NCI-H146 treated with DMSO at 0.1 percent for 48 hours (cell line): ENCODE measurements at regions not wholly inside any gene's neighbourhood (a gene's known extent, or its start where the extent isn't known, plus 50 kb on each side); places are given as distances from the start of the nearest gene placed in this dataset.

Experiments
- DNase-seq: peaks from one replicate; lab custom pipeline; 2025; ENCODE audit not compliant: unreplicated experiment; lab: John Stamatoyannopoulos, UW

DNA sequence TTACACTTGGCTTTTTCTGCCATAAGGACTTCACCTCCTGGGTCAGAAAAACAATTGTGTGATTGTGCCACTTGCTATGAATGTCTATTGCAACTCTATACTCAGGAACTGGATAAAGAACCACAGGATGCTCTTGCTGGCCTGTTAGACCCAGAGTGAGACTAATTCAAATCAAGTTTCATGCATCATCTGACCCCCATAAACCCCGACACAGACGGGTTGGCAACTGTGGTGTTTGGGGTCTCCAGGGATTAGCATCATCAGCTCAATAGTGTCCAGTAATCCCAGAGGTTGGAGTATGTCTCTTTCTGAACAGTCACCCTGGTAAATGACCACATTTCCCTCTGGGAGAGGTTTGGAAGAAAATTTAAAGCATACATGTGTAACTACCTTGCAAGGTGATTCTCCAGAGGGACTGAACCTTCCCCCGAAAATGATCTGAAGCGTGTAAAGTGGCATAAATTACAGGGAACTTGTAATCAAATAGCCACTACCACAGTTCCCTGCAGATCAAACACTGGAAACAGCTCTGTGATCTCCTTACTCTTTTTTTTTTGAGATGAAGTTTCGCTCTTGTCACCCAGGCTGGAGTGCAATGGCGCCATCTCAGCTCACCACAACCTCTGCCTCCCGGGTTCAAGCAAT is 1097.6 kb downstream of the TBC1D22A start:
- DNase-seq, result no peak

DNA sequence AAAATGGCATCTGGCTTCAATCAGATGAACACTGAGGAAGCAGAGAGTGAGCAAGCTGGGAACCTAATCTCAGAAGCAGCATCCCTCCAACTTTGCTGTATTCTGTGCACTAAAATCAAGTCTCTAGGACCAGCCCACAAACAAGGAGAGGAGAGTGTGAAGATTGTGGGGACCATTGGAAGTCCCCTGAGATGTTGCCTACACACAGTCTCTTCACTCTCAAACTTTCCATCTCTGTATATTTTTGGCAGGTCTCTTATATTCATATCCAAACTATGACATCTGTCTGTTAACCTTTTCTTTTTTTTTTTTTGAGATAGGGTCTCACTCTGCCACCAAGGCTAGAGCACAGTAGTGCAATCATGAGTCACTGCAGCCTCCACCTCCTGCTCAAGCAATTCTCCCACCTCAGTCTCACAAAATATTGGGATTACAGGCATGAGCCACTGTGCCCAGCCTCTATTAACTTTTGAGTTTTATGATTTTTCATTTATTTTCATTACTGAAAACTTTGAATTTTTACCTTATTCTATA is 1096.4 kb downstream of the TBC1D22A start:
- DNase-seq, result no peak

DNA sequence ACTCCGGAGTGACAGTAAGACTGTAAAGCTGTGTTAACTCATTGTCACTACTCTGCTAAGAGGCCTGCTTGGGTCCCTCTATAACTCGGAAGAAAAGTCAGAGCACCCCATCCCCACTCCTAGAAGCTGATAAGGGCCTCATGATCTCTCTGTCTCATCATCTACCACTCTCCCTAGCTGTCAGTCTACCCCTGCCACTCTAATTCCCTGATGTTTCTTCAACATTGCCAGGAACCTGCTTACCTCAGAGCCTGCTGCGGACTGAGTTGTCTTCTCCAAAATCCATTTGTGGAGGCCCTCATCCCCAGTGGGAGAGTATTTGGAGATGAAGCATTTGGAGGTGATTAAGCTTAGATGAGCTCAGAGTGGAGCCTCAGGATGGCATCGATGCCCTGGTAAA is 1092.2 kb downstream of the TBC1D22A start:
- no peak for DNase-seq

DNA sequence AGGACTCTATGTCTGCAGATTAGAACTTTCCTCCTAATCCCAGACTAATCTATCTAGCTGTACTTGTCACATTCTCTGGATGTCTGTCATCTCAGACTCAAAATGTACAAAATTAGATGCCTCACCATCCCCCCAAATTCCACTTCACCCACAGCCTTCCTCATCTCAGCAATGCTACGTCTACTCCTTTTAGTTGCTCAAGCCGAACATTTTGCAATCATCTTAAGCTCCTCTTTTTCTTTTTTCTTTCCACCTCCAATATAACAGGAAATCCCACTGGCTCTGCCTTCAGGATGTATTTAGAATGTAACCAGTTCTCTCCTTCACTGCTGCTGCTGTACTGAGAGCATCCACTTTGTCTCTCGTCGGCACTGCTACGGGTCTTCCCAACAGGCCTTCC is 1091.8 kb downstream of the TBC1D22A start:
- DNase-seq, result no peak

DNA sequence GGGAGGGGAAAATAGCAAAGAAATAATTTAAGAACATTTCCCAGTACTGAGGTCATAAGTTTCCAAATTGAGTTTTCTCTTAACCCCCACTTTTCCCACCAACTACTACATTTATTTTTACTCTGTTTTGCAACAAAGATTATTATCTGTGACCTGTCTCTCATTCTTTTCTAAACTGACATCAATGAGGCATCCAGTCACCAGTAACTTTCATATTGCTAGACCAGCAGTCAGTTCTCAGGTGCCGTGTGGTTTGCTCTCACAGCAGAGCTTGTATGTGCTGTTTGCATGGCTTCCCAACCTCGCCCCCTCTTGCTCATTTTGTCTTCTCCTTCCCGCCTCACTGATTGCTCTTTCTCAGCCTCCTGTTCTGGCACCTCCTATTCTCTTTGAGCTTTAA is 1091.3 kb downstream of the TBC1D22A start:
- no peak for DNase-seq

DNA sequence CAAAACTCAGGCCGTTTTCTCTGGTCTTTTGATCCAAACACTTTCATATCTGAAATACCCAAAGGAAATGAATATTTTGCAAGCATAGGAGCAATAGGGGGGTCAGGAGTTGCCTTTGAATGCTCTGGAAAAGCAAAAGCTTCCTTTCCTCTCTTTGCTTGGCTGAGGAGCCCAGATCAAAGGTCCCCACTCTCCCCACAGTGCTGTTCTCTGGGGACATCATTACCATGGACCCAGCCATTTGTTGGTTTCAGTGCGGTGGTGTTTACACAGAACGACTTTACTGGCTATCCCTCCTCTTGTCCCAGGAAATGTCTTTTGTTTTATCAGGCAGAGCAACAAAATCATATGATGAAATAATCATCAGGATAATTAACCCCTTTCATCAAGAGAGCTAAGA is 1089.1 kb downstream of the TBC1D22A start:
- DNase-seq, result no peak

DNA sequence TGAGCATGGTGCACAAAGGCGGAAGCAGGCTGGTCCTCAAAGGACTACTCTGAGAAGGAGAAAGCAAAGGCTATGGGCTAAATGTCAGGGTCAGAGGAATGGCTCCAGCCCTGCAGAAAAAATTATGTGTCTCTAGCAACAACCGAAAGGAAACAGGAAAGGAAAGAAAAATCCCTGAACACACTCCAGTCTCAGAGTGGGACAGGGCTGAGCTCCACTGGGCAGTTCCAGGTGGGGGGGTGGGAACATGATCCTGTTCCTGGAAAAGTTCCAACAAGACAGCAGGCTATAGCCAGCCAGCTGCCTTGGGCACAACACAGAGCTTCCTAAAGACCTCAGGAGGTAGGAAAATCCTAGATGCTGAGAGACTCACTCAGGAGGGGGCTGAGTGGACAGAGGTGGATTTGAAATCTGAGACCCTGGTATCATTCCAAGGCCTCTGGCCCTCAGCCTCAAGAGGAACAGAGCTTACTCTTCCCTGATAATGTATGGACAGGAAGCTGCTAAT is 1088.2 kb downstream of the TBC1D22A start:
- DNase-seq, result peak; percentile 51

DNA sequence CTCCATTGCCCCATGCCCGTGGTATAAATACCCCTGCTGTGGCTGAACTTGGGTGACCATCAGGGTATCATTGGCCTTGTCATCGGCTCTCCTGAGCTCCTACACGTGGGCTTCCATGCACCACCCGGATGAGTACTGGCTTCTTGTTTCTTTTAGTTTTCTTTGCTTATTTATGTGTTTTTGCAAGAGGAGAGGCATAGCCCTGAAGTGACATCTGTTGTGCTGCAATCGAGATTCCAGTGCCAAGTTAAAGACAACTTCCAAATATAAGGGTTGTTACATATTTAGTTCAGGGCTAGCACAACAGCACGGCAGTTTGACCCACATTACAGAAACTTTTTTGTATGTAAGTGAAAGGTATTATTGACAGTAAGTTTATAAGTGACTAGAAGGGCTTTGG is 1087.1 kb downstream of the TBC1D22A start:
- no peak for DNase-seq

DNA sequence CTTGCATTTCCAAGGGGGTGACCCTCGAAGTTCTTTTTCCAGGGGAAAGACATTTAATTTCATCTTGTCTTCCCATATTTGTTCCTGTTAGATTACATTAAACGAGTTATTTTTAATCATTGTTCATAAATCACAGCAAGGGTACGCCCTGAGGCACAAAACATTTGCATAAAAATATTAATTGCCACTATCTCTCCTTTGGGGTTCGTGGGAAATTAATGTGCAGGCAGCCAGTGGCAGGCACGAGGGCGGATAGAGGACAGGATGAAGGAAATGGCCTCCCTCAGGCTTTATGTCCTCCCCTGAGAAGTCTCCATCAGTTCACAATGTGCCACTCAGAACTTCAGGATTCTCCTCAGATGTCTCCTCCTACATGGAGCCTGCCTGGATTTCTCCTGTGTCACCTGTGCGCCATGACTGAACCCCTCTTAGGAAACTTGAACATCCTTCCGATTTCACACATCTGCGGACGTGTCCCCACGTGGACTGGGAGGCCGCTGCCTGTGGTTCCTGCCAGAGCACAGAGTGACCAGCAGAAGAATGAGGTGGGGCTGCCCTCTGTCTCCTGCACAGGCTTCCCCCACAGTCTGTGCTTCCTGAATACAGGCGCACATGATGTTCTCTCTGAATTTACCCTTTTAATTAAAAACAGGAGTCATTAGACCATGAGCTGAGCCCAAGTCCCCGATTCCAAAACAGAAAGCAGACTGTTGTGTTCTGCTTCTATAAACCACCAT is 1085.9 kb downstream of the TBC1D22A start:
- no peak for DNase-seq

DNA sequence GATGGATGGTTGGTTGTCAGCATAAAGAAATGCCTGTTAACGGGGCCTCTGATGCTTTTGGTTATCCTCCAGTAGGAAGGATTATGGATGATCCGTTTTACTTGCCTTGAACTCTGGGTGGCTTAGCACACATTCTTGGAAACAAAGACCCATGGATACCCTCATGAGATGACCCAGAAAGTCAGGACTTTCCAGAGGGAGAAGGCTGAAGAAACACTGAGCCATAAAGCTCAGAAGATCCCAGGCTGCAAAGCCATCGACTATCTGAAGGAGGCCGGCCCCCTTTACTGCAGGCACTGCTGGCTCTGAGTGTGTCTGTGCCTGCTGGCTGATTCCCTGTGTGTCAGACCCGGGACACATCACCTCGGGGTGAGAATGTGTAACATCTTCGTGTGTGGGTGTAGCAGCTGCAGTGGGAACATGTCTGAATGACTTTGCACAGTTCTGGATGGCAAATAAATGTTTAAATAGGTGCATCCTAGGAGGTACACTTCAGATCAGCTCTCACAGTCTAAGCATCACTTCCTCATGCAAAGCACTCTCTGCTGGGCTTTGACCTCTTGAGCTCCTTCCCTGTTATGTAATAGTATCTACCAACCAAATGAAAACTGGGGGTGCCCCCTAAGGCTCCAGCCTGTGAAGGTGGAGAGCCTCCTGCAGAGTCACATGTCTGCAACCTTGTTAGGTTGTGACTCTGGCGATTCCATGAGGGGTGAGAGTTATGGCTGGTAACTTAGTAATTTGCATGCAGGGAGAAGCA is 1084.9 kb downstream of the TBC1D22A start:
- DNase-seq, result no peak

DNA sequence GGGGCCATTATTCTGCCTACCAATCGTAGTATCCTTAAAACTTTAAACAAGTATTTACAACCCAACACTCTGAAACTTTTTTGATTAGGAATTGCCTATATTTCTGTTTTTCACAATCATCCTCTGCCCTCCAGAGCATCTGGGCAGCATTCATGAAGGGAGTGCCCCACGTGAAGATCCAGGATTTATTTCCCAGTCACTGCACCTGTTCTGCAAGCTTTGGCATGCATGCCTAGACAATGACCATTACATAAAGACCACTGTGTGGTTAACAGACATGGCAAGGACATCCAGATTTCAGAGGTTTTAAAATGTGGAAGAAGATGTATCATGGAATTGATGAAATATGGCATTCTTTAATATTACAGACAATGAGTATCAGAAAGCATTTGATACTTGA is 1083.8 kb downstream of the TBC1D22A start:
- DNase-seq, result no peak

DNA sequence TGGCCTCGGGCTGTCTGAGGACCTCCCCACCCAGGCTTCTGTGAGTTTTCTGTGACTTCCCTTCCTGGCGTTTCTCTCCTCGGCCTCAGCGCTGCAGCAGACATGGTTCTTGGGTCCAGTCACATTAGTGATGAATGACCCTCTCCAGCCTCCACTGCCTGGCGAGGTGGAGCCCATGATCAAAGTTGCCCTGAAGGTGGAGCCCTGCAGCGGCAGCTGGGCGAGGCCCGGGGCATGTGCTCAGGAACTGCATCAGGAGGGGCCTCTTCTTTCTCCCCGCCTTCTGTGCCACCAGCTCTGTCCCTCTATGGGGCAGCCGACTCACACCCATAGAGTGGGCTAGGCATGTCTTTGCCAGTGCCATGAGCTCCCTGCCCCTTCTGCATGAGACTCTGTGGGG is 1079.7 kb downstream of the TBC1D22A start:
- no peak for DNase-seq

DNA sequence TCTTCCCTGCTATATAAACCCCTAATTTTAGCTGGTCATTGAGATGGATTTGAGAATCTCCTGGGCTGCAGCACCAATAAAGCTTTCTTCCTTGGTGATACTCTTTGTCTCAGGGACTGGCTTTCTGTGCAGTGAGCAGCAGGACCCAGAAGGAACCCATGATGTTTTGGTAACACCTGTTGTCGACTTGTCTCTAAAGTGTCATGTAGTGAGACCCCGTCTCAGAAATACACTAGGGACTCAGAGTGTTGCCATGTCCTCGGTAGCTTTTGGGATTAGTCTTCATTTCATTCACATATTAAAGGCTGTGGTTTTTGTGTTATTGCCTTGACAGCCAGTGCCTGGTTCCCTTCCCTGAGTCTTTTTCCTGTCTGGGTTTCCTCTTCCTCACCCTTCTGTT is 1078.7 kb downstream of the TBC1D22A start:
- no peak for DNase-seq

DNA sequence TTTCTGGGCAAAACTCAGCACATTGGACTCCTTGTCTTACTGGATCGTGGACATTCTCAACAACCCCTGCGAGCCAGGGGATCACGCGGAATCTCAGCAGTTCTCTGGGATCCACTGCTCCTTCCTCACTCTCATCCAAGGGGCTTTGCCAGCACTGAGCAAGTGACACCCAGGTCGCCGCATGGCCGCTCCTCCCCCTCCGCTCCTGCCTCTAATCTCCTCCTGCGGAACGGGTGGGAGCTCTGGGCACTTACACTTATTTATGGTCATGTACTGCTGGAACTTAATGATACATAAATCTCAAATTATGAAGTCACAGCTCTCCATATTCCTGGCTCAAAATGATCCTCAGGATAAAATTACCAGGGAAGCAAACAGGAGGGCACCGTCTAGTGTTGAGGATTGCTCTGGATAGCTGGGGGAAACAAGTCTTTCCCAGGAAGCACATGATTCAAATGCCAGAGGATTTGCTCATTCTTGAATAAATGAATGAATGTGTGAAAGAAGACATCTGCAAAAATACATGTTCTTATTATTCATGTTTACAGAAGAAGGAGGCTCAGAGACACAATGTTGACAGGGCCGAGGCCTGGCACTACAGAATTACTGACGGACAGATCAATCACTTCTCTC is 1077.3 kb downstream of the TBC1D22A start:
- DNase-seq, result no peak

DNA sequence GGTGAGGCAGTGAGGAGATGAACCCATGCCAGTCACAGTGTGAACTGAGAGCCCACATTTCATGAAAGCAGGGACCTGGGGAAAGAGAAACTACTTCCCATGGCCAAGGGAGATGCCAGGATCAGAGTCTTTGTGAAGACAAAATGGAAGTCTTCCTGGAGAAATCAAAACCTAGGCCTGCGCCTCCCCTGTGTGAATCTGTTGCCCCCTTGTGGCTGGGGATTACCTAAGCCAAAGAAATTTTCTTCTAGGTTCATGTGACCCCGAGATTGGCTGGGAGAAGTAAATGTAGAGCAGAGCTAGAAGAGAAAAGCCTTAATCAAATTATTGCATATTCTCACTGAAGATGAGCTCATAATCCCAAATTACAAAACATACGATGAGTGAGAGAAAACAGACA is 1075.3 kb downstream of the TBC1D22A start:
- DNase-seq, result no peak

DNA sequence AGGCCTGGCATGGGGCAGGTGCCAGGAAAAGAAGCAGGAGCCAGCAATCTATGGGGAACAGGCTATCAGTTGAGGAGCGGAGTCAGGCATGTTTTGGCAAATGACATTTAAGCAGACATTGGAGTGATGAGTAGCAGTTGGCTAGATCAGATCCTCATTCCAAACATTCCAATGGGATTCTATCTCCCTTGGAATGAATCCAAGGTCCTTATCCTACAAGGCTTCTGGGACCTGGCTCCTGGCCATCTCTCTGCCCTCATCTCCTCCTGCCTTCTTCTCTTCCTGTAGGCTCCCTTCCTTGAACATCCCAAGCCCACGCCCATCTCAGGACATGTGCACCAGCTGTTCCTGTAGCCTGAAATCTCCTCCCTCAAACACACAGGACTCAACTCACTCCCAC is 1074.5 kb downstream of the TBC1D22A start:
- no peak for DNase-seq

DNA sequence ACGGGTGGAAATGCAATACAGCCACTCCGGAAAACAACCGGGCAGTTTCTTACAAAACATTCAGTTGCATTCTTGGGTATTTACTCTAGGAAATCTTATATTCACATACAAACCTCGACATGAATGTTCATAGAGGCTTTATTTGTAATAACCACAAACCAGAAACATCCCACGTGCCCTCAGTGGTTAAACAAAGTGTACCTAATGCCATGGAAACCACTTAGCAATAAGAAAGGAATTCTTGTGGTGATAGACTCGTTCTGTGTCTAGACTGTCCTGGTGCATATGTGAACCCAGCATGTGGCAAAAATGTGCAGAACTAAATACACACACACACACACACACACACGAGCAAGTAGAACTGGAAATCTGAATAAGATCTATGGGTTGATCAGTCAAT is 1073.3 kb downstream of the TBC1D22A start:
- no peak for DNase-seq

DNA sequence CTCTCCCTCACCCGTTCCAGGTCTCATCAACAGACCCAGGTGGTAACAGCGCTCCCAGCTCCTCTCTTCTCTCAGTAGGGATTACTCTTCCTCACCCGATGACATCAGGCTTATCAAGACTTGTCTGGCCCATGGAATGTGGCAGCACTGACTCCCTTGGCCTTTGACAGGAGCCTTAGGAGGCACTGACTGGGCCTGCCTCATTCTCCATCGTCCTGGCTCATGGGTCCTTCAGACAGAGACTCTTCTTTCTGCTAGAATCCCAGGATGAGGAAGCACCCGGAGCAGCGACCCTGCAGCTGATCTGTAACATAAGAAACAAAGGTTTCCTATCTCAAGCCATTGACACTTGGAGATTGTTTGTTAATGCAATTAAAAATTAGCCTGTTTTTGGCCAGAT is 1063.6 kb downstream of the TBC1D22A start:
- no peak for DNase-seq

DNA sequence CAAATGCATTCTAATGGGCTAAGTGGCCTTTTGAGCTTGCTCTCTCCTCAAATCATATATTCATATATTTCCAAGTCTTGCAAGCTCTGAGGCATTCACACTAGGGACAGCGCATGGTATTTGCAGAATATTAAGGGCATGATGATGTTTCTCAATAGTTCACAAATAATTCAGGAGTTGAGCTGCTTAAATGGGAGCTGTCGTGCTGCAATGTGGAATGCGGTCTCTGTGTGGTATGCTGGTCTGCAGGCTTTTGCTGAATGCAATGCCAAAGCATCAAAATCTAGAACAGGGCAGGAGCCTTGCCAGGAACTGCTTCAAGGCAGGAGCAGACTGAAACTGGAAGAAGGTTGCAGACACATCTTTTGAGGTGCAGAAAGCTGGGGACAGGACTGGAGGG is 1060.0 kb downstream of the TBC1D22A start:
- DNase-seq, result no peak

DNA sequence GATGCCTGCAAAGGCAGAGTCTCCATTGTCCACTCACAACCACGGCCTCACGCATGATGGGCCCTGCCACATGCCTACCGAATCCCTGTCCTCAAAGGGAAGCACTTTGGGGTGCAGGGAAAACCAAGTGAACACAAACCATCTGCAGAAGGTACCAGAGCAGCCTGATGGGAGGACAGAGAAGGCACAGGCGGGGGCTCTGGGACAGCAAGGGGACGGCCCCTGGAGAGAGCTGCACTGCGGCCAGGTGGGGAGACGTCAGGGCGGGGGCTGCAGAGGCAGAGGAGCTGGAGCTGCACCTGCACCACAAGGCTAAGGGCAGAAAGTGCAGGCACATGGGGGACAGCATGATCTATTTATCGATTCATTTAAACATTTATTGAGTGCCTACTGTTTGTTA is 1056.0 kb downstream of the TBC1D22A start:
- DNase-seq, result no peak

DNA sequence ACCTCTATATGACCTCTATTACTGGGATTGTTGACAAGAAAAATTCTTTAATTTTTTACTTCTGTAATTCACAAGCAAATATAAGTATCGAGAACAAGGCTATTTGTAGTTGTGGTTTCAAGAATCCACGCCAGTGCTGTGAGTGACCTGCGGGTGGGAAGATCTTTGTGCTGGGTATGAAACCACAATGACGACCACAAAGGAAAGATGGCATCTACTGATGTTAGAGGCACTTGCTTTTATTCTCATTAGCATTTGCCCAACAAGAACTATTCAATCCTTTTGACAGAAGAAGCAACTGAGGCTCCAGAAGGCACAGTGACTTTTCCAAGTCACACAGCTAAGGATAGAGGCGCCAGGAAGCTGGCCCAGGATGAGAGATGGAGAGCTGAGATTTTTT is 1054.9 kb downstream of the TBC1D22A start:
- no peak for DNase-seq
